ENCODE measurements at regions not wholly inside any gene's neighbourhood (a gene's known extent, or its start where the extent isn't known, plus 50 kb on each side); places are given as distances from the start of the nearest gene placed in this dataset.

- no peak overlapping the region for H3K9ac ChIP-seq
- H4K20me1 ChIP-seq: no peaks in the 10 kb centered on the region
- peaks cover 10% of the 10 kb centered on the region for H3K4me1 ChIP-seq
- no peak for TF ChIP-seq Cebpa-rat (IDR thresholded peaks at IDR 0.05)
- no peaks in the 10 kb centered on the region for H3K36me3 ChIP-seq
- no peak overlapping the region for H3K4me2 ChIP-seq
- H3K27ac ChIP-seq: no peak overlapping the region
- H3K4me3 ChIP-seq: no peak overlapping the region
- no peaks in the 10 kb centered on the region for H3K27me3 ChIP-seq
- no peaks in the 10 kb centered on the region for H3K9me3 ChIP-seq
These were observed 185.9 kb downstream of the C16orf95 start for GRCh38 chr16:87131061-87131995.

GRCh38 chr16:87131996-87132345 lies 185.2 kb downstream of the C16orf95 start:
- H4K20me1 ChIP-seq: no peaks in the 10 kb centered on the region
- no peak overlapping the region for H3K4me2 ChIP-seq
- TF ChIP-seq Cebpa-rat (IDR thresholded peaks at IDR 0.05): no peak

GRCh38 chr16:87132361-87133014 lies 184.7 kb downstream of the C16orf95 start:
- no peak overlapping the region for H3K4me2 ChIP-seq
- no peaks in the 10 kb centered on the region for H3K27me3 ChIP-seq
- no peak for TF ChIP-seq Cebpa-rat (IDR thresholded peaks at IDR 0.05)

More at GRCh38 chr16:87131996-87132345, 185.2 kb downstream of the C16orf95 start:
- H3K4me3 ChIP-seq: no peak overlapping the region
- no peak overlapping the region for H3K9ac ChIP-seq
- no peaks in the 10 kb centered on the region; the same call in 1 of the 2 replicates for H3K9me3 ChIP-seq
- H3K4me1 ChIP-seq: peaks cover 4% of the 10 kb centered on the region
- no peak overlapping the region for H3K27ac ChIP-seq
- no peaks in the 10 kb centered on the region for H3K36me3 ChIP-seq
- H3K27me3 ChIP-seq: no peaks in the 10 kb centered on the region

GRCh38 chr16:87133112-87133850 lies 183.9 kb downstream of the C16orf95 start:
- H3K4me3 ChIP-seq: no peak overlapping the region
- H3K4me1 ChIP-seq: no peaks in the 10 kb centered on the region
- TF ChIP-seq Cebpa-rat (IDR thresholded peaks at IDR 0.05): no peak
- no peak overlapping the region for H3K27ac ChIP-seq
- H3K9me3 ChIP-seq: no peaks in the 10 kb centered on the region; the same call in 1 of the 2 replicates
- no peak overlapping the region for H3K4me2 ChIP-seq
- no peaks in the 10 kb centered on the region for H3K27me3 ChIP-seq
- H3K36me3 ChIP-seq: no peaks in the 10 kb centered on the region
- H3K9ac ChIP-seq: no peak overlapping the region
- no peaks in the 10 kb centered on the region for H4K20me1 ChIP-seq

More at GRCh38 chr16:87132361-87133014, 184.7 kb downstream of the C16orf95 start:
- Histone ChIP-seq H3K27ac (no peak overlapping the region), H3K9ac (no peak overlapping the region), H3K9me3 (no peaks in the 10 kb centered on the region; the same call in 1 of the 2 replicates), H3K36me3 (no peaks in the 10 kb centered on the region), H3K4me3 (no peak overlapping the region), H4K20me1 (no peaks in the 10 kb centered on the region), H3K4me1 (no peaks in the 10 kb centered on the region; the same call in 1 of the 2 replicates)

- Histone ChIP-seq H4K20me1 (no peaks in the 10 kb centered on the region), H3K27me3 (no peaks in the 10 kb centered on the region), H3K27ac (no peak overlapping the region), H3K9ac (no peak overlapping the region), H3K4me3 (no peak overlapping the region), H3K36me3 (no peaks in the 10 kb centered on the region), H3K4me1 (no peaks in the 10 kb centered on the region), H3K9me3 (no peaks in the 10 kb centered on the region; the same call in 1 of the 2 replicates), H3K4me2 (no peak overlapping the region)
- no peak for TF ChIP-seq Cebpa-rat (IDR thresholded peaks at IDR 0.05)
These were observed 183.1 kb downstream of the C16orf95 start for GRCh38 chr16:87133966-87134627.

GRCh38 chr16:87134628-87134995 lies 182.6 kb downstream of the C16orf95 start:
- H3K4me2 ChIP-seq: no peak overlapping the region
- H3K4me1 ChIP-seq: no peaks in the 10 kb centered on the region
- no peaks in the 10 kb centered on the region; the same call in 1 of the 2 replicates for H3K9me3 ChIP-seq
- no peaks in the 10 kb centered on the region for H3K36me3 ChIP-seq
- no peak overlapping the region for H3K27ac ChIP-seq
- H3K4me3 ChIP-seq: no peak overlapping the region
- H3K27me3 ChIP-seq: no peaks in the 10 kb centered on the region
- no peak overlapping the region for H3K9ac ChIP-seq
- TF ChIP-seq Cebpa-rat (IDR thresholded peaks at IDR 0.05): no peak
- H4K20me1 ChIP-seq: no peaks in the 10 kb centered on the region

- Histone ChIP-seq H3K4me1 (no peaks in the 10 kb centered on the region), H3K27me3 (no peaks in the 10 kb centered on the region), H3K4me2 (no peak overlapping the region), H3K9me3 (no peaks in the 10 kb centered on the region; the same call in 1 of the 2 replicates), H3K27ac (no peak overlapping the region), H3K36me3 (no peaks in the 10 kb centered on the region), H3K9ac (no peak overlapping the region), H4K20me1 (no peaks in the 10 kb centered on the region), H3K4me3 (no peak overlapping the region)
- no peak for TF ChIP-seq Cebpa-rat (IDR thresholded peaks at IDR 0.05)
These were observed 181.8 kb downstream of the C16orf95 start for GRCh38 chr16:87135246-87136030.

- Histone ChIP-seq H3K4me2 (no peak overlapping the region), H3K9me3 (no peaks in the 10 kb centered on the region; the same call in 1 of the 2 replicates), H3K36me3 (no peaks in the 10 kb centered on the region), H3K27me3 (no peaks in the 10 kb centered on the region), H4K20me1 (no peaks in the 10 kb centered on the region), H3K9ac (no peak overlapping the region), H3K4me1 (no peaks in the 10 kb centered on the region), H3K27ac (no peak overlapping the region), H3K4me3 (no peak overlapping the region)
- no peak for TF ChIP-seq Cebpa-rat (IDR thresholded peaks at IDR 0.05)
These were observed 178.9 kb downstream of the C16orf95 start for GRCh38 chr16:87138316-87138715.

Measured in BLaER1 (cell line).